ENCODE measurements at regions not wholly inside any gene's neighbourhood (a gene's known extent, or its start where the extent isn't known, plus 50 kb on each side); places are given as distances from the start of the nearest gene placed in this dataset.
A peak's percentile ranks its signal among the peaks of the same experiment; 100 is the strongest.

DNA sequence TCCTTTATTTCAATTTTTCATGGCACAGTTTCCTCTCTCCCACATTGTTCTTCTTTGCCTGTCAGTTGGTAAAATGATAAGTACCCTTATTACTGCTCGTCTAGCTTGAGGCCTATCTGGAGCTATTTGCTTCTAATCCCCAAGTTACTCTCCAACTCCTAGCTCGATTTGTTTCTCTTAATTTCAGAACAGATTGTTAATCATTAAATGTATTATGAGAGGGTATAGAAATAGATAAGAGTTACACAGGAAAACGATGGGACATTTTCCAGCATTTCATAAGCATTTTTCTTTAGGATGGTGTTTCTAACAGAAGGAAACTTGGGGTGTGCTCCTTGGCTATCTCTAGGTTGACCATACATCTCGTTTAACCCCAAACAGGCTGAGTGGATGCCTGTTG, 540.5 kb upstream of the FZD8 start:
- FAIRE-seq (no peak), DNase-seq (no peak), ATAC-seq (peak in 1 of 4 donors; percentile 28)
- Histone ChIP-seq H3K4me1 (no peaks in the 10 kb centered on the region), H3K27me3 (no peaks in the 10 kb centered on the region), H3K4me3 (no peak overlapping the region), H3K9me3 (no peaks in the 10 kb centered on the region), H3K27ac (peak overlapping the region in 2 of 4 donors; percentile 25 to 34), H3K36me3 (no peaks in the 10 kb centered on the region)
- 19 to 27% methylated on average over 4 of the region's 4 CpGs for WGBS, 2 donors
- intact Hi-C loops (cut with DNase I): no loop called here
- no peak for TF ChIP-seq CTCF (IDR thresholded peaks at IDR 0.05)

GRCh38 chr10:36182179-36182566, 540.1 kb upstream of the FZD8 start:
- H3K9me3 ChIP-seq: no peaks in the 10 kb centered on the region
- DNase-seq (no peak), ATAC-seq (peak in 3 of 4 donors; percentile 26 to 42 (median 40)), FAIRE-seq (no peak)
- intact Hi-C loops (cut with DNase I): no loop called here
- no peak for TF ChIP-seq CTCF (IDR thresholded peaks at IDR 0.05)
- H3K27me3 ChIP-seq: no peaks in the 10 kb centered on the region
- peak overlapping the region in 2 of 4 donors; percentile 25 to 34 for H3K27ac ChIP-seq
- WGBS, 2 donors: 42 to 46% methylated on average over 9 of the region's 9 CpGs
- H3K36me3 ChIP-seq: no peaks in the 10 kb centered on the region
- no peaks in the 10 kb centered on the region for H3K4me1 ChIP-seq
- H3K4me3 ChIP-seq: no peak overlapping the region

DNA sequence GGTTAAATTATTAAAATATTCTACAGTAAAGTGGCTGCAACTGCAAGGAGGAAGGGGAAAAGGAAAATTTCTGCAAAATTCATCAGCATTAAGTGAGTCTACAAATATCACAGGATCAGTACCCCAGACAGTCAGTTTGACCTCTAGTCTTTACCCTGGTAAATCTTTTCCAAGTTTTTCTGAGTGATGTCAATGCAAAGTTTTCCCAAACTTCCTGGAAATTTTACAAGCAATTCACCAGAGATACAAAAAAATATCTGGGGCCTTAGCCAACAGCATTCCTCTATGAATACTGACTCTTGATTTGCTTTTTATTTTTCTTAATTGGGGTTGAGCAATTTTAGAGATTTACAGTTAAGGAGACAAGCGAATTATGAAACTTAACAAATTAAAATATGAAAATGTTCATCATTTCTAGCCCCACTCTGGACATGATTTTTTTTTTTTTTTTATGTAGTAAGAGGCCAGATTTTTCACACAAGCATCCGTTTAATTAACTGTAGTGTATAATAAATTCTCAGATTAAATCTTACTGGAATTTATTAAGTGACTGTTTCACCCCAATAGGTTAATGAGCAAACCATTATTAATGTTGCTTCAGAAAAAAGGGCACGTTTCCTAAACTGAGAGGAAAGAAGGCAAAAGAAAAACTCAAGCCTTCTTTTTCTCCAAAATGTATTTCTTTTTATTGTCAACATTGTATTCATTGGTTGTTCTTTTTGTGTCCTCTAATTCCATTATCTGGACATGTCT, 539.5 kb upstream of the FZD8 start:
- Histone ChIP-seq H3K27me3 (no peaks in the 10 kb centered on the region), H3K4me3 (no peak overlapping the region), H3K27ac (peak overlapping the region in 2 of 4 donors; percentile 25 to 34), H3K4me1 (no peaks in the 10 kb centered on the region), H3K36me3 (no peaks in the 10 kb centered on the region), H3K9me3 (no peaks in the 10 kb centered on the region)
- intact Hi-C loops (cut with DNase I): no loop called here
- ATAC-seq (peak in 3 of 4 donors; percentile 23 to 45 (median 35)), DNase-seq (no peak), FAIRE-seq (no peak)
- WGBS, 2 donors: 38 to 49% methylated on average over 3 of the region's 3 CpGs
- TF ChIP-seq CTCF (IDR thresholded peaks at IDR 0.05): no peak

GRCh38 chr10:36178616-36179015, 536.5 kb upstream of the FZD8 start:
- intact Hi-C loops (cut with DNase I): no loop called here

More at GRCh38 chr10:36178616-36179015, 536.5 kb upstream of the FZD8 start:
- FAIRE-seq (no peak), DNase-seq (no peak), ATAC-seq (no peak)
- Histone ChIP-seq H3K36me3 (no peaks in the 10 kb centered on the region), H3K9me3 (no peaks in the 10 kb centered on the region), H3K4me1 (no peaks in the 10 kb centered on the region), H3K4me3 (no peak overlapping the region), H3K27me3 (no peaks in the 10 kb centered on the region), H3K27ac (no peak overlapping the region)
- TF ChIP-seq CTCF (IDR thresholded peaks at IDR 0.05): no peak
- 55 to 85% methylated on average over 3 of the region's 3 CpGs for WGBS, 2 donors
